MCF 10A (cell line): ENCODE measurements at regions not wholly inside any gene's neighbourhood (a gene's known extent, or its start where the extent isn't known, plus 50 kb on each side); places are given as distances from the start of the nearest gene placed in this dataset.

Source experiments
- BruUV-seq: library from RNA; stranded (reverse); fragments of 400-500 nt; replicated peaks from 2 replicates; lab custom pipeline; 2021; lab: Mats Ljungman, UMichigan
- CTCF ChIA-PET: fragments of 300-600 bp; sonication (Branson Sonifier 250); formaldehyde crosslinking; extraction: SDS; loops from one replicate; lab custom pipeline; 2021; ENCODE audit warnings: antibody characterized with exemption, inconsistent platforms; lab: Yijun Ruan, JAX
- POLR2A ChIA-PET: fragments of 300-600, 350-650 bp; sonication (Branson Sonifier 250); formaldehyde crosslinking; extraction: SDS; loops from one replicate; lab custom pipeline; 2020; ENCODE audit warnings: antibody characterized with exemption, inconsistent platforms; lab: Yijun Ruan, JAX
- DNase-seq: peaks from one replicate; pipeline ENCODE4 v3.0.0-alpha.2; 2018; ENCODE audit not compliant: unreplicated experiment
- H3K27ac Mint-ChIP-seq: one replicate; pipeline ENCODE4 v1.8.0; 2022; ENCODE audit warnings: mild to moderate bottlenecking, low read depth, mixed read lengths; ENCODE audit not compliant: unreplicated experiment
- H3K27me3 Mint-ChIP-seq: one replicate; pipeline ENCODE4 v1.8.0; 2022; ENCODE audit warnings: mixed read lengths; ENCODE audit not compliant: insufficient read depth, unreplicated experiment
- H3K36me3 Mint-ChIP-seq: one replicate; pipeline ENCODE4 v1.8.0; 2022; ENCODE audit warnings: mild to moderate bottlenecking, moderate library complexity, mixed read lengths; ENCODE audit not compliant: insufficient read depth, unreplicated experiment
- H3K4me1 Mint-ChIP-seq: one replicate; pipeline ENCODE4 v1.8.0; 2022; ENCODE audit warnings: mixed read lengths; ENCODE audit not compliant: insufficient read depth, unreplicated experiment
- H3K4me3 Mint-ChIP-seq: one replicate; pipeline ENCODE4 v1.8.0; 2022; ENCODE audit warnings: mild to moderate bottlenecking, moderate library complexity, mixed read lengths; ENCODE audit not compliant: unreplicated experiment
- H3K9me3 Mint-ChIP-seq: one replicate; pipeline ENCODE4 v1.8.0; 2022; ENCODE audit warnings: mixed read lengths; ENCODE audit not compliant: unreplicated experiment
- CTCF ChIP-seq: fragments of 200-600 bp; IDR thresholded peaks from one replicate; pipeline ENCODE4 v1.8.0; 2022; ENCODE audit warnings: antibody characterized with exemption, mild to moderate bottlenecking; ENCODE audit not compliant: unreplicated experiment
- intact Hi-C: fragments of 100-400 bp; cut with micrococcal nuclease; formaldehyde crosslinking; loops from 2 replicates; pipeline ENCODE4 v1.14.1; 2022

GRCh38 chr1:175814885-175815284, 71.5 kb upstream of the TNR start:
- Mint-ChIP-seq H3K36me3 (no peaks in the 10 kb centered on the region), H3K9me3 (peaks cover 6% of the 10 kb centered on the region), H3K27me3 (no peaks in the 10 kb centered on the region), H3K4me3 (no peak overlapping the region), H3K27ac (no peak overlapping the region), H3K4me1 (no peaks in the 10 kb centered on the region)
- no TSS peak for BruUV-seq
- no peak for TF ChIP-seq CTCF
- CTCF ChIA-PET: interaction anchor here (1.0 to 1.2 kb wide), 3 partner anchors 8 to 127 kb away, joined by 3 to 4 read pairs (median 3); no protein-coding TSS in a partner anchor
- POLR2A ChIA-PET: no interaction called here
- DNase-seq: no peak
- intact Hi-C loops: no loop called here

GRCh38 chr1:175812936-175813335, 69.5 kb upstream of the TNR start:
- Mint-ChIP-seq H3K4me3 (no peak overlapping the region), H3K36me3 (no peaks in the 10 kb centered on the region), H3K4me1 (no peaks in the 10 kb centered on the region), H3K27me3 (no peaks in the 10 kb centered on the region), H3K9me3 (no peaks in the 10 kb centered on the region), H3K27ac (no peak overlapping the region)
- intact Hi-C loops: no loop called here
- ChIA-PET POLR2A (no interaction called here), CTCF (no interaction called here)
- no peak for DNase-seq
- no peak for TF ChIP-seq CTCF
- no TSS peak for BruUV-seq

- H3K9me3 Mint-ChIP-seq: no peaks in the 10 kb centered on the region
- intact Hi-C loops: no loop called here
- H3K27ac Mint-ChIP-seq: no peak overlapping the region
- no peaks in the 10 kb centered on the region for H3K36me3 Mint-ChIP-seq
- no peak for DNase-seq
- H3K4me1 Mint-ChIP-seq: no peaks in the 10 kb centered on the region
- ChIA-PET POLR2A (interaction anchor here (0.8 kb wide), 1 partner anchor 13 kb away, joined by 3 read pairs; no protein-coding TSS in a partner anchor), CTCF (interaction anchor here (0.6 kb wide), 1 partner anchor 18 kb away, joined by 4 read pairs; no protein-coding TSS in a partner anchor)
- no TSS peak for BruUV-seq
- no peak for TF ChIP-seq CTCF
- H3K27me3 Mint-ChIP-seq: no peaks in the 10 kb centered on the region
- no peak overlapping the region for H3K4me3 Mint-ChIP-seq
Observed at GRCh38 chr1:175810305-175810704, 66.9 kb upstream of the TNR start.

- no peak for TF ChIP-seq CTCF
- H3K27me3 Mint-ChIP-seq: no peaks in the 10 kb centered on the region
- CTCF ChIA-PET: no interaction called here
- H3K27ac Mint-ChIP-seq: no peak overlapping the region
- intact Hi-C loops: no loop called here
- H3K9me3 Mint-ChIP-seq: no peaks in the 10 kb centered on the region
- H3K36me3 Mint-ChIP-seq: no peaks in the 10 kb centered on the region
- no peak overlapping the region for H3K4me3 Mint-ChIP-seq
- DNase-seq: no peak
- POLR2A ChIA-PET: no interaction called here
- no TSS peak for BruUV-seq
- no peaks in the 10 kb centered on the region for H3K4me1 Mint-ChIP-seq
Observed at GRCh38 chr1:175808999-175809398, 65.6 kb upstream of the TNR start.
